Superior temporal gyrus (tissue), 1 donor: ENCODE measurements at regions not wholly inside any gene's neighbourhood (a gene's known extent, or its start where the extent isn't known, plus 50 kb on each side); places are given as distances from the start of the nearest gene placed in this dataset.
A peak's percentile ranks its signal among the peaks of the same experiment; 100 is the strongest.
"Not testable (repeated sequence)": the region's sequence is repeated elsewhere in the genome, so short reads cannot be mapped to it uniquely, and the experiment has no call there.

Experiments
- DNase-seq: peaks from one replicate; pipeline ENCODE4 v3.0.0-alpha.2; 2016; ENCODE audit errors: extremely low spot score

DNA sequence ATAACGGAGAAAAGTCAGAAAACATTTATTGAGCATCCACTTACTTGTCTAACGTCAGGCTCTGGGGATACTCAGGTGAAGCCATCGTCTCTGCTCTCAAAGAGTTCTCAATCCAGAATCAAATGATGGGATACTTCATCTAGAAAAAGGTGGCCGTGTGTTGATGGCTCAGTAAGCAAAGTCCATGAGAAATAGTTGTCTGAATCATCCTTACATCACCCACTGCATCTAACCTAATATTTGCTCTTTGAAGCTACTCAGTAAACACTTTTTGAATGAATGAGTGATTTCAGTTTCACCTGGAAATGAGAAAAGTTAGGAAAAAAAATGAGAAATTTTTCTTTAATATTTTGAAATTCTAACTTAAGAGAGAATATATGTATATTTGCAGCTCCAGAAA is 155.3 kb upstream of the PKN2 start:
- no peak for DNase-seq

DNA sequence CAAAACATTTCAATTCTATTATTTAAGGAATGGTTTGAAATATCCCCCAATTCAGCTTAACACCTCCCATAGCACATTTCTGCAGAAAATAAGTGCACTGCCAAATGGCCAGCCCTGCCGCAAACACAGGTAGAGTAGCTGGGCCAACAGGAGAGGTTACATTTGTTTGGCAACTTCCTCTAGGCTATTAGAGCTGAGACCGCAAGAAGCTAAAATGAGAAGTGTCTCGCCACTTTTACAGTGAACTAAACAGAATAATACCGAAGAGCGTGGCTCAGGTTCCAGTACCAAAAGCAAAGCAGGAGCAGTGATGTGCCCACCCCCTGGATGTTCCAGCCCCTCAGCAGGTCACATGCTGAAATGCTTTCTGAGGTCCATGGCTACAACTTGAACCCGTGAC is 154.5 kb upstream of the PKN2 start:
- DNase-seq = no peak

DNA sequence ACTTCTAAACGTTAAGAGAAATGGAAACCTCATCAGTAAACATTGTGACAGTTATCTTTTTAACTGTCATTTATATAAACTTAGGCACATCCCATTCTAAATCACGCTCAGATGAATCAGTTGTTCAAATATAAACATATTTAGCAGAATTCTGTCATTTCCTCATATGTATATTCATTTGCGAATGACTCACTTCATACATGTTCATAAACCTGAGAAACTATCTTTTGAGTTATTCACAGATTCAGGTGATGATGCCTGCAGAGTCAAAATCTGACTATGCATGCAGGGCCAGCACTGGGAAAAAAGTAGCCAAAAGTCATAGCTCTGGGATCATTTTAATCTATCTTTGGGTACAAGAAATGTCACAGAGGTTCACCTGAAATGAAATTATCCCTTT is 153.8 kb upstream of the PKN2 start:
- no peak for DNase-seq

DNA sequence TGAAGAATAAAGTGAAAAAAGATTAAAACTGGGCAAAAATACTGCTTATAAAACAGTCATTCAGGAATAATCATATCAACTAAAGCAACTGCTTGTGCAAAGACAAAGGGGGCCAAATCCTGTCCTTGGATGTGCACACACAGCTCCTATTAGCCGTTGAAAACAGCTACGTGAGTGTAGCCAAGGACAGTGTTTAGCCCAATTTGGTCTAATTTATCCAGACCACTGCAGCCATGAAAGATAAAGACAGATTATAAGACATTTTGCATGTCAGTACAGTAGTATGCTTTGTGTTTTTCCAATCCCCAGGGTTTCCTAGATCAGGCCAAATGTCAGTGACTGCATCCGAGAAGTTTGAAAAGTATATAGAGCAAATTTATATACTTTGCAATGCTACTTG is 146.3 kb upstream of the PKN2 start:
- no peak for DNase-seq

DNA sequence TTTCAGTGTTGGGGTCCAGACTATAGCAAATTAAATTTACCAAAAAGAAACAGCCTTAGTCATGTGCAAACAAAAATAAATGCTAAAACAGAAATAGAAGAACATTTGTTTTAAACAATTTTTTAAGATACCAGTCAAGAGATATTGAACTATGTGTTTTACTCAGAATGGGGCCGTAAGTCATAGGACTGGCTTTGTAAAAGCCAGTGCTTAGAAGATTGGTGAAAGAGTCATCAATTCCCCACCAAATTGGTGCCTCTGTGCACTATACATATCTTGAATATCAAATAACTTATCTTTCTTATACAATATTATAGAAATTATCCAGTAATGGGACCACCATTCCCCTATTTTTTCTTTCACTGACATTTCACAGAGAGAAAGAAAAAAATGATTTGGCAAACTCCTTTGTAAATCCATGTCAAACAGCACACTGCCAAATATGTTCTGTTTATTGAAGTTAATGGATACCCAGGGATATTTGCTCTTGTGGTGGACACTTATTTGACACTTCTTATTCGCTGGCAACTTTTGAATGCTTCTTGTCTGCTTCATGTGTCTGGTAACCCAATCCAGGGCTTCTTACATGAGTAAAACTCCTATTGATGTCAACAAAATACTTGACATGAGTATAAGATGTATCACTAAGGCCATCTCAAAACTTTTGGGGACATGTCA is 145.7 kb upstream of the PKN2 start:
- no peak for DNase-seq

DNA sequence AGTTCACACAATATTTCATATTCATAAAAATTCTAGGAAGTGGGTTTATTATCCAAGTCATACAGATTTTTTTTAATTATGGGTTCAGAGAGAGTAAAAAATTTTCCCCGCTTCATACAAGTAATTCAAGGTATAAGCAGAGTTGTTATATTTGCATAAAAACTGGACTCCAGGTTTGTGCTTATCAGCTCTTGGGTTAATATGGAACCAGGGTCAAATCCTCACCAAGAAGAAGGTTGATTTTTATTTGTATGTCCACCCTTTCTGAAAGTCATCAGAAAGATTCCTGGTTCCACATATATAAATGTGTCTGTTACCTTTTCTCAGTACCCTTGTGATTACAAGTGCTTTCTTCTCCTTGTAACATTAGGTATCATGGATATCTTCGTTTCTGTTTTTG is 143.8 kb upstream of the PKN2 start:
- no peak for DNase-seq

DNA sequence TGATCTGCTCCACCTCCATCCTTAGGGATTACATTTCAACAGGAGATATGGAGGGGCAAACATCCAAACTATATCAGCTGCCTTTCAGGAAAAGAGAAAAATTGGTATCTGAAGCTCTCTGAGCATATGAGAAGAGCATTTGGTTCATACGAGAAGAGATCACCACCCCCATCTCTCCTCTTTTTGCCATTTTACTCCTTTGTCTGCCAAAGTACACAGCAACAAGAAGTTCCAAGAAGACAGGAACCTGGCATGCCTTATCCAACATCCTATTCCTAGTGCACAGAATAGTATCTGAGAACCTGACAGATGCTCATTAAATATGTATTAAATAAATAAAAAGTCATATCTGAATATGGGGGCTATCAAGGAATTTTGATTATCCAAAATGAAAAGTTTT is 142.5 kb upstream of the PKN2 start:
- DNase-seq = no peak

DNA sequence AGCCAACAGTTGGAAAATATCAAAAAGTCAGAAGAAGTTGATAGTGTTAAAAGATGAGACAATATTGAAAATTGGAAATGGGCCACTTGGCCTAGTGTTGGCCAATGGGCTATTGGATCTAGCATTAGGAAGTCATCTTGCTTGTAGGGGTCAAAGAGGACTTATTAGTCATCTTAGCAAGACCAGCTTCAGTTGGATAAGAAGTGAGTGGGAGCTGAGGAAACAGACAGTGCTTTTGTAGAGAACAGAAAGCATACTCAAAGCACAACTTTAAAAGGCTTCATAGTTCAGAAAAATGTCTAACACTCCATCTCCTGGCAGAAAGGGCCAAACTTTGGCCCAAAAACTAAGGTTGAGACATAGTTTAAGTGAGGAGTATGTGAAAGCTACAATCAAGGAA is 139.9 kb upstream of the PKN2 start:
- DNase-seq = no peak

DNA sequence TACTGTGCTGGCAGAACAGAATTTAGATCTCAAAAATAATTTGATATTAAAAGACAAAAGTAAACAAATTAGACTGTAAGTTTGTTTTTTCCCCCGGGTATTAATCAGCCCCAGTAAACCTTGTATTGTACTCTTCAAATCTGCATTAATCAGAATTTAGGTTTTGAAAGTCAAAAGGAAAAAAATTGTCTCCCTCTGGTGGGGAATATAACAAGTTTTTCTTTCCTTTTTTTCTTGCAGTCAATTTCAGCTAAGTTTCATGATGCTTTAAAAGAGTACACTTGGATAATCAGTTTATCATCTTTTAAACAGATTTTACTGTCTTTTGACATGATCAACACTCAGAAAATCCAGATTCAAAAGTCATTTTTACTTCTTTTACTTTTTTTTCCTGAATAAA is 134.5 kb upstream of the PKN2 start:
- peak; percentile 82 for DNase-seq

DNA sequence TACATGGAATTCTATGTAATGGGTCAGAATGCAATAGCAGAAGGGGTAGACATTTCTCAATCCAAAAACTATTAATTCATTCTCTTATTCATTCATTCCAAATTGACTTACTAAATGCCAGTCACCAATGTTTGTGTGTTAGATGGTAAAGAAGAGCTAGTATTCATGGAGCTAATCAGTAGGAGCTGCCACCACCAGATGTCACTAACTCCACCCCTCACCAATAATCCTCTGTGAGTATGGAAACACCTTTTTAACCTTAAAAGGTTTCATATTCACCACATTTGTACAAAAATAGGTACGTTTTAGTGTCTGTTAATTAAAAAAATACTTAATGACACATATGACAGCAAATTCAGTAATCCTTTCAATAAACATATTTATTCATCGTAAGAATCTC is 131.8 kb upstream of the PKN2 start:
- no peak for DNase-seq

DNA sequence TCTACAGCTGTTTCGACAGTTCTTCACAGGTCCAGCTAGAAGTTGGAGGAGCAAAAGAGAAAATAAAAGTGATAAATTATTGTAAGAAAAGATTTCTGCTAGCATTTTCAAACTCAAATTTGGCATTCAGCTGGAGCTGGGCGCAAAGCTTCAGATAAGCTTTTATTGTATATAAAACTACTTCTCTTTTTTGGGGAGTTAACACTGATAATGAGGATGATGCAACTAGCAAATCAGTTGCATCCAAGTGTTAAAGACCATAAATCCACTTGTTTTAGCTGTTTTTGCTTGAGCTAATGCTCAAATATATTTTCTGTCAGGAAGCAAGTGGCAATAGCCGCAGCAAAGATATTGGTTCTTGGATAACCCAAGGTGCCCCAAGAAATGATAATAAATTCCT is 127.1 kb upstream of the PKN2 start:
- no peak for DNase-seq

DNA sequence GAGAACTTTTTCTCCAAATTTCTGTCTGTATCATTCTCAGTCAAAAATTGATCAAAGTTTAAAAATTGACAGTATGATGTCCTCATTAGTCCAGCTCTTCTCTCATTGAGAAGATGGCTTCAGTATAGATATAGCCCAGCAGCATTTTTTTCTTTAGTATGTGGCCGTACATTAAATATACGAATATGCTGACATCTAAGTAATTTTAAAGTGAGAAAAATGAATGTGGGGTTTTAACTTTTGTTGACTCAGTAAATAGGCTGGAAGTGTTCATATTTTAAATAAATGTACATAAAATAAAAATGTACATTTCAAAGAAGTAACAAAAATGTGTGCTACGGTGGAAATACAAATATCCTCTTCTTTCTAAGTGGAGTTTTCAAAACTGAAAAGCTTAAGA is 123.5 kb upstream of the PKN2 start:
- DNase-seq = no peak

DNA sequence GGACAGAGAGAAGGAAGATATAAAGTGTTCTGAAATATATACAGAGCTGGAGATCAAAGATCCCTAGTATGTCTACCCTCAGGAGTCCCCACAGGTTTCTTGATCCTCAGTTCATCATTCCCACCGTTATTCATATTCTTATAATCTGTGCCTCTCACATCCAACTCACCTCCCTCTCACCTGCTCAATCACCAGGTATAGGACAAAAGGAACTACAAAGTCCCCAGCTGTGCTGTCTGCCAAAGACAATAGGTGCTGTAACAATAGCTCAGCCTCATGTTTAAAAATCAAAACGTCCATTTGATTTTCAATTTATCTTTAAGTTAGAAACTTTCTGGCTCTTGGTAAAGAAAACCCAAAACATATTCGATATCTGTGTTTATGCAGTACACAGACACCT is 121.1 kb upstream of the PKN2 start:
- no peak for DNase-seq

DNA sequence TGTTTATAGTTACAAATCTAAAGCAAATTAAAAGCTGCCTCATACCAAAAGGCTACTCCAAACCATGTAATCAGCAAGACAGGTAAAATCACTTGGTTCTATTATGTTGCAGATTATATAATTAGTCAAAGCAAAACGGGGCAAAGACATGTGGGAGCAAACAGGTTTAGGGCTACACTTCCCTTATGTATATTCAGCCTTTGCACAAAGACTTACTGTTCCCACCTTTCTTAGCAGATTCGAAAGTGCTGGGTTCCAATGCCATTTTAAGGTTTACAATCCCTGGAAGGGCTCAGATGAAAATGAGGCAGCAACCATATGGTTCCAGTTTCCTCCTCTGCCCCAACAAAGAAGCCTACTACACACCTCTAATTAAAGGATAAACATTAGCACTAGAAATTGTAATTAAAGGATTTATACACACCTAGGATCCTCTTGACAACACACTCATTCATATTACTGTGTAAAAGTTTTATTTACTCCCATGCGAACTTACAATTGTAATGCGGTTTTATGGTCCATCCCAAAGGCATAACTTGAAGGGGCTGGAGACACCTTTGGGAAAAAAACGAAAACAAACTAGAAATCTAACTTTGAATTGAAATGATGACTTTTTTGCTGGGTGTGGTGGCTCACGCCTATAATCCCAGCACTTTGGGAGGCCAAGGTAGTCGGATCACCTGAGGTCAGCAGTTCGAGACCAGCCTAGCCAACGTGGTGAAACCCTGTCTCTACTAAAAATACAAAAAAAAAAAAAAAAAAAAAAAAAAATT is 117.3 kb upstream of the PKN2 start:
- DNase-seq = no peak

DNA sequence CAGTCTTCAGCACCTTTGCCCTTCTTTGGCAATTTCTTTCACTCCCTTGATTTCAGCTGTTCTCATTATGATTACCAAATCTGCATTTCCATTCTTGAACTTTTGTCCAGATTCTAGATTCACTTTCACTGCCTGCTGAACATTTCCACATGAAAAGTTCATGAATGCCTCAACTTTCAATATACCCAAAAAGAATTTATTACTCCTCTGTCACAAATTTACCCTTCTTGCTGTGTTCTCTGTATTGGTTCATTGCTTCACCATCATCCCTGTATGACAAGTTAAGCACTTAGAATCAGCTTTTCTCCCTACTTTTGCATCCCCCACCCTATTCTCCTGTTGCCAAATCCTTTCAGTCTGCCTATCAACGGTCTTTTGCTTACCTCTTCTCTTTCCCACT is 112.6 kb upstream of the PKN2 start:
- no peak for DNase-seq

DNA sequence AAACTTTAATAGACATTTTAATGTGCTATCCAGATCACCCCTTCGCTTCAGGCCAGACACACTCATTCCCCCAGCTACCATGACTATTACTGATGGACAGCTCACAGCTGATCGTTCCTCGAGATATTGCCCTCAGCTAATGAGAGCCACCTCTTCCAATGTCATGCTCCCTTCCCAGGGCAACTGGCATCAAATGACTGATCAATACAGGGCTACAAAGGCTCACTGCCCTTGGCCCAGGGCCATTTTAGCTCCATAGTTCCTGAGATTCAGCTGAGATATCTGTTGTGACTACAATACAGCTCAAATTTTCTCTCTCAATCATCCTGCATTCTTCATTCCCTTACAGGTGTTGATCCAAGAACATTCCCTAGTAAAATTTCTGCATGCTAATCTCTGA is 104.5 kb upstream of the PKN2 start:
- no peak for DNase-seq

DNA sequence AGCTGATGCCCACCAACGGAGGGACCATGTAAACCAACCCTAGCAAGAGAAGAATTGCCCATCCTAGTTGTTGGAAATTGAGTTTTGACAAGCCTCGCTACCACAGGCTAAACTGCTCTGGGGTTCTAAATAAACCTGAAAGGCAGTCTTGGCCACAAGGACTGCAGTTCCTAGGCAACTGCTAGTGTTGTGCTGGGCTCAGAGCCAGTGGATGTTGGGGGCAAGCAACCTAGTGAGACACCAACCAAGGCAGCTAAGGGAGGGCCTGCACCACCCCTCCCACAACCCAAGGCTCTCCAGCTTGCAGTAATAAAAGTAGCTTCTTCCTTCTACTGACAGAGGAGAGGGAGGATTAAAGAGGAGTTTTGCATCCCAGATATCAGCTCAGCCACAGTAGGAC is 102.4 kb upstream of the PKN2 start:
- no peak for DNase-seq

DNA sequence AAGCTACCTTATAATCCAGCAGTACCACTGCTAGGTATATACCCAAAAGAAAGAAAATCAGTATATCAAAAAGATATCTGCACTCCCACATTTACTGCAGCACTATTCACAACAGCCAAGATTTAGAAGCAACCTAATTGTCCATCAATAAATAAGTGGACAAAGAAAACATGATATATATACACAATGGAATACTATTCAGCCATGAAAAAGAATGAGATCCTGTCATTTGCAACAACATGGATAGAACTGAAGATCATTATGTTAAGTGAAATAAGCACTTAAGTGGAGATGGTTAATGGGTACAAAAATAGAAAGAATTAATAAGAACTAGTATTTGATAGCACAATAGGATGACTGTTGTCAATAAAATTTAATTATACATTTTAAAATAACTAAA is 90.7 kb upstream of the PKN2 start:
- DNase-seq = no peak

DNA sequence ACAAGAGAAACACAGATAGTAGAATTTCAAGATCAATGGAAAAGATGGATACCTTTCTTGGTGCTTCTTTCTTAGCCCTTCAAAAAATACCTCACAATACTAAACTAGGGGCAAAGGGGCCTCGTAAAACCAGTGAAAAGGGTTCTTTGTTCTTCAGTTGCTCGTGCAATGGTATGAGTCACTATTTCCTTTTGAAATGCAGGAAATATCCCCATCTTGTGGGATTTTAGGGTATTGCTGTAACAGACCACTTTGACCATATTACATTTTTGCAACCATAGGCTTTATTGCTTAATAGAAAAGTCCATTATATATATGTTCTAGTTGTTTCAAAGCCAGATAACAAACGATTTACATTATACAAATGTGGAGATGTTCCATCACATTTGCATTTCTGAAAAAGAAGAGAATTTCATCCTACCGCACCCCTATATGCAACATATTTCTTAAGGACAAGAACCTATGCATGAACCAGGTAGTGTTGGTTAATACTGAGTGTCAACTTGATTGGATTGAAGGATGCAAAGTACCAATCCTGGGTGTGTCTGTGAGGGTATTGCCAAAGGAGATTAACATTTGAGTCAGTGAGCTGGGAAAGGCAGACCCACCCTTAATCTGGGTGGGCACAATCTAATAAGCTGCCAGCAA is 88.6 kb upstream of the PKN2 start:
- DNase-seq = no peak

DNA sequence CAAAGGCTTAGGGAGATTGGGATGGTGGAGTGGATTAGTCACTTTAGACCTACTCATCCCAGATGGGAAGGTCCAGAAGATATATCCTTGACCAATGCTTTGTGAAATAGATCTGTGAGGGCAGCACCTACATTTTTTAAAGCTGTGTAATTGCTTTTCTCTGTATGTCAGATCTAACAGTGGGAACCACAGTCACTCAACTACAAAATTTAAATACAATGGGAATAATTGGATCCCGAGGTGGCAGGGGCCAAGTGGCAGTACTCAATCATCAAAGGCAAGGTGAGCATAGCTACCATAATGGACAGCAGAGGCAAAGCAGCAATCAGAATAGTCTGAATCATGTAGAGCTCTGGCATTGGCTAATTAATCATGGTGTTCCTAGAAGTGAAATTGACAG is 86.1 kb upstream of the PKN2 start:
- DNase-seq = not testable (repeated sequence)

DNA sequence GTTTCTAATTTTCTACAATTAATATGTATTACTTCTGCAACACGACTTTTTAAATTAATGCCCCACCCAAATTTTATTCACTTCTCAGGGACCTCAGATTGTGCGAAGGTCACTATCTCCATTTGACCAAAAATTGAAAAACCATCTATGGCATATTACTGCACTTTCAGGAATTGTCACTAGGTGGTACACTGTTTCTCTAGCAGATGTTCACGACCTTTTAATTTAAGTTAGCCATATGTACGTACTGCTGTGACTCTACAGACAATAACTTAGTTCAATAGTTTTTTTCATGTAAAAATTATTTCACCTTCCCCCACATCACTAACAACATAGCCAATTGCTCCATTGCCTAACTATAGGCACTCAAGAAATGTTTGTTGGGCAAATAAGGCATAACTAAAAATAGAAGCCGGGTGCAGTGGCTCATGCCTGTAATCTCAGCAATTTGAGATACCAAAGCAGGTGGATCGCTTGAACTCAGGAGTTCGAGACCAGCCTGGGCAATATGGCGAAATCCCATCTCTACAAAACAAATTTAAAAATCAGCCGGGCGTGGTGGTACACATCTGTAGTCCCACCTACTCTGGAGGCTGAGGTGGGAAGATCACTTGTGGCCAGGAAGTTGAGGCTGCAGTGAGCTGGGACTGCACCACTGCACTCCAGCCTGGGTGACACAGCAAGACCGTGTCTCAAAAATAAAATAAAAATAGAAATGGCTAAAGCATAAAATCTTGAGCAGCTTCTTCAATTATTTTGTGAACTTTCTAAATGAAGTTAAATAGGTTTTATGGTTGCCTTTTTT is 75.7 kb upstream of the PKN2 start:
- no peak for DNase-seq

DNA sequence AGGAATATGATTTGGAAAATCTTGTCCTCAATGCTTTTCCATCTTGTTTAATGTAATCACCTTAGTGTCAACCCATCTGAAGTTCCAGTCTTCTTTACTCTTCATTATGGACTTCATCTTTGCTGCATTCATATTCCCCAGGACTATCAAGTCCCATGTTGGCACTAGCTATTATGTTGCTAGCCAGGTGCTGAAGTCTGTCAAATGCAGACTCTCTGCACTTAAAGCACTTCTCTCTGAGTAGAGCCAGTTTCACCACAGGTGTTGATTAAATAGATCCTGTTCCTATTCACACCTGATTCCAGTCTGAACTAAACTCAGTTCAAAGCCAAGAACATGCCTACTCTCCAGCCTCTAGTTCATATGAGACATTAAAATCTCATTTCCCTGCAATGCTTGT is 75.0 kb upstream of the PKN2 start:
- DNase-seq = no peak
